ENCODE measurements at regions not wholly inside any gene's neighbourhood (a gene's known extent, or its start where the extent isn't known, plus 50 kb on each side); places are given as distances from the start of the nearest gene placed in this dataset.

- Histone ChIP-seq H3K9me3 (no peaks in the 10 kb centered on the region), H3K27me3 (no peaks in the 10 kb centered on the region), H3K4me1 (peaks cover 0 to 23% (median 16%) of the 10 kb centered on the region in 4 donors), H3K27ac (peak overlapping the region in 1 of 4 donors; percentile 76), H3K36me3 (no peaks in the 10 kb centered on the region), H3K4me3 (no peak overlapping the region)
- no peak for DNase-seq
- 84 to 90% methylated on average over 4 of the region's 4 CpGs for WGBS, 2 donors
- TF ChIP-seq CTCF (IDR thresholded peaks at IDR 0.05) (no peak), POLR2A (IDR thresholded peaks at IDR 0.05) (no peak), POLR2AphosphoS5 (IDR thresholded peaks at IDR 0.05) (no peak), EP300 (IDR thresholded peaks at IDR 0.05) (no peak)
- intact Hi-C loops (cut with DNase I): no loop called here
Observed at GRCh38 chr9:99366621-99367020, 144.5 kb downstream of the SEC61B start.

GRCh38 chr9:99368341-99369326 is 146.6 kb downstream of the SEC61B start:
- Histone ChIP-seq H3K9me3 (no peaks in the 10 kb centered on the region), H3K27ac (peak overlapping the region; percentile 70 to 76 (median 73)), H3K4me3 (peak overlapping the region; percentile 21 to 53 (median 47)), H3K27me3 (no peaks in the 10 kb centered on the region), H3K4me1 (peaks cover 0 to 18% (median 12%) of the 10 kb centered on the region in 4 donors), H3K36me3 (no peaks in the 10 kb centered on the region)
- DNase-seq: peak; percentile 77
- intact Hi-C loops (cut with DNase I): no loop called here
- 14 to 21% methylated on average over 31 of the region's 31 CpGs for WGBS, 2 donors
- TF ChIP-seq POLR2AphosphoS5 (IDR thresholded peaks at IDR 0.05): peak in 3 of 4 donors; percentile 30 to 82 (median 39)
- peak in 3 of 4 donors; percentile 71 to 95 (median 83) for TF ChIP-seq EP300 (IDR thresholded peaks at IDR 0.05)
- no peak for TF ChIP-seq CTCF (IDR thresholded peaks at IDR 0.05)
- no peak for TF ChIP-seq POLR2A (IDR thresholded peaks at IDR 0.05)

- WGBS, 2 donors: 92 to 93% methylated on average over 9 of the region's 9 CpGs
- Histone ChIP-seq H3K4me1 (peaks cover 0 to 18% (median 12%) of the 10 kb centered on the region in 4 donors), H3K9me3 (no peaks in the 10 kb centered on the region), H3K27me3 (no peaks in the 10 kb centered on the region), H3K27ac (peak overlapping the region in 1 of 4 donors; percentile 76), H3K4me3 (no peak overlapping the region), H3K36me3 (no peaks in the 10 kb centered on the region)
- intact Hi-C loops (cut with DNase I): no loop called here
- DNase-seq: no peak
- no peak for TF ChIP-seq POLR2AphosphoS5 (IDR thresholded peaks at IDR 0.05)
- TF ChIP-seq POLR2A (IDR thresholded peaks at IDR 0.05): no peak
- TF ChIP-seq CTCF (IDR thresholded peaks at IDR 0.05): no peak
- no peak for TF ChIP-seq EP300 (IDR thresholded peaks at IDR 0.05)
Observed at GRCh38 chr9:99369327-99369722, 147.2 kb downstream of the SEC61B start.

- WGBS, 2 donors: 82 to 85% methylated on average over 3 of the region's 3 CpGs
- H3K27me3 ChIP-seq: no peaks in the 10 kb centered on the region
Observed at GRCh38 chr9:99370376-99370775, 148.3 kb downstream of the SEC61B start.

More at GRCh38 chr9:99370376-99370775, 148.3 kb downstream of the SEC61B start:
- no peak for DNase-seq
- H3K36me3 ChIP-seq: no peaks in the 10 kb centered on the region
- H3K27ac ChIP-seq: no peak overlapping the region
- H3K4me3 ChIP-seq: no peak overlapping the region
- no peak for TF ChIP-seq POLR2AphosphoS5 (IDR thresholded peaks at IDR 0.05)
- no peak for TF ChIP-seq EP300 (IDR thresholded peaks at IDR 0.05)
- no peak for TF ChIP-seq POLR2A (IDR thresholded peaks at IDR 0.05)
- no peak for TF ChIP-seq CTCF (IDR thresholded peaks at IDR 0.05)
- no peaks in the 10 kb centered on the region for H3K9me3 ChIP-seq
- intact Hi-C loops (cut with DNase I): no loop called here
- peaks cover 0 to 16% (median 12%) of the 10 kb centered on the region in 4 donors for H3K4me1 ChIP-seq
